MM.1S (cell line): ENCODE measurements at regions not wholly inside any gene's neighbourhood (a gene's known extent, or its start where the extent isn't known, plus 50 kb on each side); places are given as distances from the start of the nearest gene placed in this dataset.

Source experiments
- CTCF ChIP-seq: fragments of 300-600 bp; sonication (generic); IDR thresholded peaks from 2 replicates; pipeline ENCODE4 v1.5.1; 2016; ENCODE audit warnings: antibody characterized with exemption, low read length, mixed read lengths
- EZH2 ChIP-seq: fragments of 300-600 bp; sonication (generic); optimal IDR thresholded peaks from 2 replicates; pipeline ENCODE3; 2017; ENCODE audit warnings: low read depth, mild to moderate bottlenecking, antibody characterized with exemption, low read length, mixed read lengths
- EZH2phosphoT487 ChIP-seq: fragments of 300-600 bp; sonication (generic); IDR thresholded peaks from 2 replicates; pipeline ENCODE4 v1.6.1; 2018; ENCODE audit warnings: antibody characterized with exemption, low read length

GRCh38 chr4:82287720-82288119 is 86.1 kb downstream of the HNRNPD start:
- TF ChIP-seq CTCF (no peak), EZH2 (no peak), EZH2phosphoT487 (no peak)
